ENCODE measurements at regions not wholly inside any gene's neighbourhood (a gene's known extent, or its start where the extent isn't known, plus 50 kb on each side); places are given as distances from the start of the nearest gene placed in this dataset.

DNA sequence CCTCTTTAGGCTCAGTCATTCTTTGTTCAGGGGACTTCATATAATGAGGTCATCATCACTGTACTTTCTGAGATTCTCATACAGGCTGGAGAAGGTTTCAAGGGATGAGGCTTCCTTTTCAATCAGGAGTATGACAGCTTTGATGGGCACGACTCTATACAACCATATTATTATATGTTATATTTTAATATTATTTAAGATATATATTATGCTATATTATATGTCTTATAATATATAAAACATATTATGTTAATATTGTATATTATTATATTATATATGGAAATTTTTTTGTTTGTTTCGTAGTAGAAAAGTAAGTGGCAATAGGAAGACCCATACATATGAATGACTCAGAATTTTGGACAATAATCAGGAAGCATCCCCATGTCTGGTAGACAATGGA, 78.0 kb upstream of the GATA6 start:
- TF ChIP-seq CTCF (conservative IDR thresholded peaks at IDR 0.05; ENCODE audit: low read depth, low read length) (no peak), EZH2 (IDR thresholded peaks at IDR 0.05; ENCODE audit: low read length, unreplicated experiment) (no peak)
